K562 (cell line): ENCODE measurements at regions not wholly inside any gene's neighbourhood (a gene's known extent, or its start where the extent isn't known, plus 50 kb on each side); places are given as distances from the start of the nearest gene placed in this dataset.

Source experiments
- ATAC-seq: fragments of 200-7000 bp; cut with Tn5 transposase; 3 replicates; pipeline ENCODE4 v1.9.1; 2020; ENCODE audit warnings: moderate library complexity
- BruUV-seq: library from RNA; stranded (reverse); fragments of 400-500 nt; replicated peaks from 2 replicates; lab custom pipeline; 2021; lab: Mats Ljungman, UMichigan
- CTCF ChIA-PET: fragments of 300-600 bp; formaldehyde crosslinking; extraction: SDS; loops from one replicate; lab custom pipeline; 2021; ENCODE audit warnings: low intra/inter-chr PET ratio; lab: Yijun Ruan, JAX
- POLR2A ChIA-PET: fragments of 300-600, 350-650 bp; sonication (Branson Sonifier 250); formaldehyde crosslinking; extraction: SDS; loops from one replicate; lab custom pipeline; 2021; ENCODE audit warnings: antibody characterized with exemption, inconsistent platforms; lab: Yijun Ruan, JAX
- DNase-seq, 4 experiments: peaks; one replicate each; pipeline versions ENCODE4 v3.0.0 to v3.0.0-alpha.2; 2011 to 2018; ENCODE audit warnings: low spot score in 3 of 4, mixed read lengths in 3 of 4; ENCODE audit errors: extremely low read depth in 1 of 4
- FAIRE-seq: peaks from 2 replicates; lab custom pipeline; 2011; peaks lifted over from hg19 to GRCh38; lab: Jason Lieb, UNC
- H2AFZ ChIP-seq: 2 replicates; pipeline ENCODE4 v1.6.0; 2011; ENCODE audit warnings: low read depth, low read length, control low read depth, inconsistent platforms
- H3K27ac ChIP-seq: fragments of 200-600 bp; 3 replicates; pipeline ENCODE4 v1.8.0; 2011; ENCODE audit warnings: low read depth, mild to moderate bottlenecking, control low read depth, inconsistent platforms, low read length, moderate library complexity, mixed read lengths; ENCODE audit errors: extremely low read depth
- H3K27me3 ChIP-seq, 2 experiments: fragments of 300-600 bp in 1 of 2; 2 replicates in 1 of 2; 3 replicates in 1 of 2; pipeline versions ENCODE4 v1.6.0 to v1.8.0; 2011; ENCODE audit warnings: inconsistent platforms in 2 of 2, low read length in 2 of 2, mild to moderate bottlenecking in 1 of 2, mixed read lengths in 1 of 2, moderate library complexity in 1 of 2; ENCODE audit not compliant: control insufficient read depth in 2 of 2, insufficient read depth in 2 of 2
- H3K36me3 ChIP-seq: fragments of 300-600 bp; 3 replicates; pipeline ENCODE4 v1.8.0; 2011; ENCODE audit warnings: mild to moderate bottlenecking, low read length, inconsistent platforms; ENCODE audit not compliant: control insufficient read depth, insufficient read depth
- H3K4me1 ChIP-seq, 2 experiments: fragments of 200-600 bp in 1 of 2; replicated peaks in 1 of 2; 2 replicates in 1 of 2; 3 replicates in 1 of 2; pipeline versions ENCODE4 v1.5.1 to v1.8.0; 2011; ENCODE audit warnings: inconsistent platforms in 2 of 2, low read length in 2 of 2, mild to moderate bottlenecking in 1 of 2, mixed read lengths in 1 of 2, moderate library complexity in 1 of 2; ENCODE audit not compliant: control insufficient read depth in 2 of 2, insufficient read depth in 2 of 2
- H3K4me2 ChIP-seq: 2 replicates; pipeline ENCODE4 v1.6.1; 2011; ENCODE audit warnings: low read length, control low read depth, inconsistent platforms, mixed read lengths; ENCODE audit not compliant: insufficient read depth
- H3K4me3 ChIP-seq: fragments of 200-600 bp; sonication (generic), shearing (Covaris generic); 2 replicates; pipeline ENCODE4 v1.5.1; 2016; ENCODE audit warnings: control low read depth, inconsistent platforms
- H3K79me2 ChIP-seq: fragments of 200-600 bp; 3 replicates; pipeline ENCODE4 v1.8.0; 2011; ENCODE audit warnings: low read length, inconsistent platforms; ENCODE audit not compliant: control insufficient read depth, insufficient read depth
- H3K9ac ChIP-seq, 2 experiments: 2 replicates each; pipeline versions ENCODE4 v1.6.0 to v1.6.1; 2011; ENCODE audit warnings: low read depth in 2 of 2, low read length in 2 of 2, control low read depth in 1 of 2, inconsistent platforms in 1 of 2, mild to moderate bottlenecking in 1 of 2, mixed read lengths in 1 of 2; ENCODE audit not compliant: insufficient read depth in 1 of 2
- H3K9me1 ChIP-seq: one replicate; pipeline ENCODE4 v1.6.0; 2011; ENCODE audit warnings: inconsistent platforms, mild to moderate bottlenecking, low read length, moderate library complexity; ENCODE audit not compliant: control insufficient read depth, insufficient read depth
- H3K9me3 ChIP-seq: replicated peaks from 2 replicates; pipeline ENCODE4 v1.5.1; 2011; ENCODE audit warnings: low read depth, low read length, inconsistent platforms; ENCODE audit not compliant: control insufficient read depth, insufficient read depth
- H4K20me1 ChIP-seq: replicated peaks from 2 replicates; pipeline ENCODE4 v1.6.1; 2011; ENCODE audit warnings: low read length, inconsistent platforms, mixed read lengths; ENCODE audit not compliant: control insufficient read depth, insufficient read depth
- CEBPB ChIP-seq: fragments of 450-650 bp; IDR thresholded peaks from 2 replicates; pipeline ENCODE4 v1.6.1; 2016; ENCODE audit warnings: missing genetic modification characterization, missing compliant biosample characterization
- CUX1 ChIP-seq: fragments of 200-800 bp; sonication (Bioruptor generic); IDR thresholded peaks from 2 replicates; pipeline ENCODE4 v1.6.1; 2016; ENCODE audit warnings: missing genetic modification characterization, missing compliant biosample characterization
- FOXK1 ChIP-seq: sonication (generic); formaldehyde crosslinking; IDR thresholded peaks from 2 replicates; pipeline ENCODE4 v1.8.0; 2022; ENCODE audit warnings: missing genetic modification reagents, mild to moderate bottlenecking, borderline replicate concordance
- HLTF ChIP-seq: fragments of 450-650 bp; IDR thresholded peaks from 2 replicates; pipeline ENCODE4 v1.6.1; 2016
- KDM5B ChIP-seq: fragments of 200-600 bp; sonication (generic); IDR thresholded peaks from 2 replicates; pipeline ENCODE4 v1.6.1; 2012; ENCODE audit warnings: low read depth, mild to moderate bottlenecking, moderate library complexity, low read length, control low read depth, inconsistent platforms; ENCODE audit not compliant: insufficient replicate concordance
- MYC ChIP-seq, 2 experiments: fragments of 250-450 bp in 1 of 2; sonication (Bioruptor Pico) in 1 of 2; IDR thresholded peaks; 2 replicates each; pipeline versions ENCODE4 v1.5.1 to v1.6.1; 2012 to 2021; ENCODE audit warnings: low read depth in 2 of 2, borderline replicate concordance in 1 of 2, improper control_type of control experiment in 1 of 2, low read length in 1 of 2, mild to moderate bottlenecking in 1 of 2, moderate library complexity in 1 of 2
- RBM22 ChIP-seq: fragments of 200-400 bp; formaldehyde crosslinking; IDR thresholded peaks from 2 replicates; pipeline ENCODE4 v1.6.1; 2018; ENCODE audit warnings: low read length, low read depth; ENCODE audit not compliant: poor library complexity, severe bottlenecking
- SMAD4 ChIP-seq: fragments of 250-450 bp; sonication (Bioruptor Pico); conservative IDR thresholded peaks from 2 replicates; pipeline ENCODE4 v1.8.0; 2021; ENCODE audit warnings: inconsistent platforms, mild to moderate bottlenecking, moderate library complexity
- ZNF41 ChIP-seq: fragments of 250-450 bp; sonication (Bioruptor Pico); conservative IDR thresholded peaks from 2 replicates; pipeline ENCODE4 v1.4.0; 2020; ENCODE audit warnings: mild to moderate bottlenecking
- WGBS: fragments of 100-300 bp; shearing (Covaris generic); methylation state at CpG from one replicate; pipeline ENCODE4 v1.1.6; 2016; ENCODE audit warnings: low coverage, mixed read lengths; ENCODE audit not compliant: insufficient coverage; ENCODE audit errors: missing lambda C conversion rate; 5-methylcytosine and 5-hydroxymethylcytosine counted together
- in situ Hi-C: fragments of 300-500 bp; cut with MboI; formaldehyde crosslinking; loops from 4 replicates; pipeline ENCODE4 v1.15.0; 2018; ENCODE audit warnings: inconsistent platforms, mixed read lengths
- intact Hi-C: fragments of 100-400 bp; cut with micrococcal nuclease; formaldehyde crosslinking; loops from 2 replicates; pipeline ENCODE4 v1.14.2; 2022
- TF ChIP-seq, protein P1 (sequence below): fragments of 450-650 bp; formaldehyde crosslinking; IDR thresholded peaks from 2 replicates; pipeline ENCODE4 v1.4.0; 2022; ENCODE audit warnings: missing genetic modification characterization
- TF ChIP-seq, protein P2 (sequence below), 2 experiments: IDR thresholded peaks in 1 of 2; conservative IDR thresholded peaks in 1 of 2; 2 replicates each; pipeline ENCODE4 v1.6.1; 2016; ENCODE audit warnings: low read depth in 2 of 2, mild to moderate bottlenecking in 1 of 2, missing compliant biosample characterization in 1 of 2, missing genetic modification characterization in 1 of 2, moderate library complexity in 1 of 2

DNA sequence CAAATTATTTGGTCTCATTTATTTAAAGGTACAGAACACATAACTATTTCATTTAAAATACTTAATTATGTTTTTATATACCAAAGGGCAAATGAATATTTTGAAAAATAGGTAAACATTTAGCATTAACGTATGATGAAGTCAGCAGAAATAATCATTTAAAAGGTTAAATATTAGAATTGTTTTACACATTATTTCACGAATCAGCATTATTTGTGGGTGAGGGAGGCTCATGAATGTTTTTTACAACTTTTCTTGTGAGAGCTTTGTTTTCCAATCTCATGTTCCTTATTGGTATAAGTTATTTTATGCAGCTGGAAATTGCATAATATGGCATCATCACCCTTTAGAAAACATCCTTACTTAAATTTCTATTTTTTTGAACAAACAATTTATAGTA lies 73.9 kb upstream of the FSTL5 start (continued):
- TF ChIP-seq, protein P1, sequence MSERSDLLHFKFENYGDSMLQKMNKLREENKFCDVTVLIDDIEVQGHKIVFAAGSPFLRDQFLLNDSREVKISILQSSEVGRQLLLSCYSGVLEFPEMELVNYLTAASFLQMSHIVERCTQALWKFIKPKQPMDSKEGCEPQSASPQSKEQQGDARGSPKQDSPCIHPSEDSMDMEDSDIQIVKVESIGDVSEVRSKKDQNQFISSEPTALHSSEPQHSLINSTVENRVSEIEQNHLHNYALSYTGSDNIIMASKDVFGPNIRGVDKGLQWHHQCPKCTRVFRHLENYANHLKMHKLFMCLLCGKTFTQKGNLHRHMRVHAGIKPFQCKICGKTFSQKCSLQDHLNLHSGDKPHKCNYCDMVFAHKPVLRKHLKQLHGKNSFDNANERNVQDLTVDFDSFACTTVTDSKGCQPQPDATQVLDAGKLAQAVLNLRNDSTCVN (CRISPR knock-in tag), result no peak
- no peak for TF ChIP-seq CEBPB (tag)

GRCh38 chr4:162234595-162234994 lies 70.8 kb upstream of the FSTL5 start:
- Histone ChIP-seq H3K27ac (no peak overlapping the region), H3K4me2 (no peak overlapping the region), H2AFZ (no peak overlapping the region), H3K9ac (no peak overlapping the region), H3K4me1 (no peaks in the 10 kb centered on the region), H3K9me3 (no peaks in the 10 kb centered on the region), H3K27me3 (no peaks in the 10 kb centered on the region), H4K20me1 (no peaks in the 10 kb centered on the region), H3K79me2 (no peaks in the 10 kb centered on the region), H3K36me3 (no peaks in the 10 kb centered on the region), H3K9me1 (no peaks in the 10 kb centered on the region), H3K4me3 (no peak overlapping the region)
- intact Hi-C loops, result no loop called here
- ATAC-seq (no peak), FAIRE-seq (no peak), DNase-seq (no peak)
- TF ChIP-seq CUX1 (CRISPR knock-in tag), result no peak
- TF ChIP-seq KDM5B, result no peak
- TF ChIP-seq FOXK1 (CRISPR knock-in tag), result no peak
- TF ChIP-seq, protein P2, sequence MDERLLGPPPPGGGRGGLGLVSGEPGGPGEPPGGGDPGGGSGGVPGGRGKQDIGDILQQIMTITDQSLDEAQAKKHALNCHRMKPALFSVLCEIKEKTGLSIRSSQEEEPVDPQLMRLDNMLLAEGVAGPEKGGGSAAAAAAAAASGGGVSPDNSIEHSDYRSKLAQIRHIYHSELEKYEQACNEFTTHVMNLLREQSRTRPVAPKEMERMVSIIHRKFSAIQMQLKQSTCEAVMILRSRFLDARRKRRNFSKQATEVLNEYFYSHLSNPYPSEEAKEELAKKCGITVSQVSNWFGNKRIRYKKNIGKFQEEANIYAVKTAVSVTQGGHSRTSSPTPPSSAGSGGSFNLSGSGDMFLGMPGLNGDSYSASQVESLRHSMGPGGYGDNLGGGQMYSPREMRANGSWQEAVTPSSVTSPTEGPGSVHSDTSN (CRISPR knock-in tag; IDR thresholded peaks at IDR 0.05; ENCODE audit: low read depth), result no peak
- TF ChIP-seq, protein P2 (tag; conservative IDR thresholded peaks at IDR 0.05; ENCODE audit: low read depth), result no peak
- no peak for TF ChIP-seq MYC (IDR thresholded peaks at IDR 0.05; ENCODE audit: low read depth, low read length)
- no peak for TF ChIP-seq MYC (CRISPR knock-in tag; IDR thresholded peaks at IDR 0.05; ENCODE audit: borderline replicate concordance, low read depth)
- TF ChIP-seq SMAD4 (CRISPR knock-in tag), result no peak
- no peak for TF ChIP-seq RBM22
- TF ChIP-seq HLTF, result no peak
- no peak for TF ChIP-seq ZNF41
- ChIA-PET POLR2A (no interaction called here), CTCF (no interaction called here)
- 0% methylated on average over 1 of the region's 3 CpGs for WGBS
- in situ Hi-C loops, result no loop called here
- no TSS peak for BruUV-seq
